WTC11 (cell line): ENCODE measurements at regions not wholly inside any gene's neighbourhood (a gene's known extent, or its start where the extent isn't known, plus 50 kb on each side); places are given as distances from the start of the nearest gene placed in this dataset.
A peak's percentile ranks its signal among the peaks of the same experiment; 100 is the strongest.

Experiments
- ATAC-seq: fragments of 200-7000 bp; cut with Tn5 transposase; 2 replicates; pipeline ENCODE4 v1.10.0; 2021; ENCODE audit warnings: mild to moderate bottlenecking, moderate library complexity
- CTCF ChIA-PET: fragments of 300-600 bp; sonication (Branson Sonifier 250); formaldehyde crosslinking; loops from one replicate; lab custom pipeline; 2021; ENCODE audit warnings: antibody characterized with exemption; lab: Charles Lee
- POLR2A ChIA-PET: fragments of 350-600 bp; sonication (Branson Sonifier 250); formaldehyde crosslinking; loops from one replicate; lab custom pipeline; 2021; ENCODE audit warnings: antibody characterized with exemption; lab: Charles Lee
- DNase-seq: peaks from one replicate; pipeline ENCODE4 v3.0.0; 2021; ENCODE audit warnings: low spot score
- H3K27ac Mint-ChIP-seq: 2 replicates; pipeline ENCODE4 v1.8.0; 2021; ENCODE audit warnings: mixed read lengths
- H3K27me3 Mint-ChIP-seq: 2 replicates; pipeline ENCODE4 v1.8.0; 2021; ENCODE audit warnings: low read depth, mild to moderate bottlenecking, moderate library complexity, mixed read lengths
- H3K36me3 Mint-ChIP-seq: 2 replicates; pipeline ENCODE4 v1.8.0; 2021; ENCODE audit warnings: mixed read lengths
- H3K4me1 Mint-ChIP-seq: 2 replicates; pipeline ENCODE4 v1.8.0; 2022; ENCODE audit warnings: mixed read lengths
- H3K4me3 Mint-ChIP-seq: 2 replicates; pipeline ENCODE4 v1.8.0; 2021; ENCODE audit warnings: mild to moderate bottlenecking, moderate library complexity, mixed read lengths
- H3K9me3 Mint-ChIP-seq: 2 replicates; pipeline ENCODE4 v1.8.0; 2021; ENCODE audit warnings: mixed read lengths
- CREM ChIP-seq: sonication (generic); formaldehyde crosslinking; IDR thresholded peaks from 2 replicates; pipeline ENCODE4 v1.8.1; 2022; ENCODE audit warnings: mild to moderate bottlenecking, missing genetic modification reagents, moderate library complexity
- ESRRA ChIP-seq: sonication (generic); formaldehyde crosslinking; IDR thresholded peaks from 2 replicates; pipeline ENCODE4 v1.8.1; 2022; ENCODE audit warnings: mild to moderate bottlenecking, missing genetic modification reagents, borderline replicate concordance
- FOXK1 ChIP-seq: sonication (generic); formaldehyde crosslinking; IDR thresholded peaks from 2 replicates; pipeline ENCODE4 v1.8.0; 2022; ENCODE audit warnings: mild to moderate bottlenecking, moderate library complexity, missing genetic modification reagents
- FOXP1 ChIP-seq: sonication (generic); formaldehyde crosslinking; IDR thresholded peaks from 2 replicates; pipeline ENCODE4 v1.8.0; 2022; ENCODE audit warnings: missing genetic modification reagents, mild to moderate bottlenecking, moderate library complexity, borderline replicate concordance
- GTF2I ChIP-seq: fragments of 250-450 bp; sonication (Bioruptor Pico); conservative IDR thresholded peaks from 2 replicates; pipeline ENCODE4 v1.4.0; 2021; ENCODE audit warnings: mild to moderate bottlenecking
- HMGA2 ChIP-seq: fragments of 250-450 bp; sonication (Bioruptor Pico); IDR thresholded peaks from 2 replicates; pipeline ENCODE4 v1.4.0; 2021; ENCODE audit warnings: mild to moderate bottlenecking, moderate library complexity
- MYBL2 ChIP-seq: sonication (generic); formaldehyde crosslinking; IDR thresholded peaks from 2 replicates; pipeline ENCODE4 v1.8.1; 2023; ENCODE audit warnings: mild to moderate bottlenecking, moderate library complexity, missing genetic modification reagents
- NR2C2 ChIP-seq: sonication (generic); formaldehyde crosslinking; IDR thresholded peaks from 2 replicates; pipeline ENCODE4 v1.8.0; 2022; ENCODE audit warnings: mild to moderate bottlenecking, missing genetic modification reagents
- OVOL2 ChIP-seq: fragments of 250-450 bp; sonication (Bioruptor Pico); IDR thresholded peaks from 2 replicates; pipeline ENCODE4 v1.9.0; 2021; ENCODE audit warnings: mild to moderate bottlenecking, borderline replicate concordance
- RELA ChIP-seq: sonication (generic); formaldehyde crosslinking; IDR thresholded peaks from 2 replicates; pipeline ENCODE4 v1.8.1; 2022; ENCODE audit warnings: missing genetic modification reagents, mild to moderate bottlenecking, borderline replicate concordance
- SMAD4 ChIP-seq: sonication (generic); formaldehyde crosslinking; IDR thresholded peaks from 2 replicates; pipeline ENCODE4 v1.8.0; 2022; ENCODE audit warnings: mild to moderate bottlenecking, missing genetic modification reagents
- TCF7 ChIP-seq: sonication (generic); formaldehyde crosslinking; IDR thresholded peaks from 2 replicates; pipeline ENCODE4 v1.8.0; 2022; ENCODE audit warnings: mild to moderate bottlenecking, low read depth, missing genetic modification reagents, moderate library complexity
- TEAD4 ChIP-seq: sonication (generic); formaldehyde crosslinking; IDR thresholded peaks from 2 replicates; pipeline ENCODE4 v1.8.0; 2022; ENCODE audit warnings: mild to moderate bottlenecking, missing genetic modification reagents
- USF1 ChIP-seq: sonication (generic); formaldehyde crosslinking; IDR thresholded peaks from 2 replicates; pipeline ENCODE4 v1.8.0; 2022; ENCODE audit warnings: mild to moderate bottlenecking, missing genetic modification reagents
- ZBTB21 ChIP-seq: sonication (generic); formaldehyde crosslinking; IDR thresholded peaks from 2 replicates; pipeline ENCODE4 v1.8.1; 2023; ENCODE audit warnings: mild to moderate bottlenecking, missing genetic modification reagents, borderline replicate concordance
- ZNF138 ChIP-seq: sonication (generic); formaldehyde crosslinking; conservative IDR thresholded peaks from 2 replicates; pipeline ENCODE4 v1.8.1; 2022; ENCODE audit warnings: mild to moderate bottlenecking, moderate library complexity, missing genetic modification reagents
- ZNF232 ChIP-seq: sonication (generic); formaldehyde crosslinking; IDR thresholded peaks from 2 replicates; pipeline ENCODE4 v1.8.0; 2022; ENCODE audit warnings: mild to moderate bottlenecking, missing genetic modification reagents
- ZNF416 ChIP-seq: fragments of 250-450 bp; sonication (Bioruptor Pico); IDR thresholded peaks from 2 replicates; pipeline ENCODE4 v1.9.0; 2021; ENCODE audit warnings: mild to moderate bottlenecking, inconsistent platforms
- ZNF423 ChIP-seq: fragments of 250-450 bp; sonication (Bioruptor Pico); IDR thresholded peaks from 2 replicates; pipeline ENCODE4 v2.1.2; 2022; ENCODE audit warnings: mild to moderate bottlenecking, moderate library complexity
- ZNF512 ChIP-seq: sonication (generic); formaldehyde crosslinking; IDR thresholded peaks from 2 replicates; pipeline ENCODE4 v1.8.1; 2022; ENCODE audit warnings: missing genetic modification reagents, borderline replicate concordance
- TF ChIP-seq, protein P1 (sequence below): sonication (generic); formaldehyde crosslinking; IDR thresholded peaks from 2 replicates; pipeline ENCODE4 v1.8.0; 2023; ENCODE audit warnings: missing genetic modification reagents, mild to moderate bottlenecking, borderline replicate concordance
- TF ChIP-seq, protein P2 (sequence below): fragments of 250-450 bp; sonication (Bioruptor Pico); IDR thresholded peaks from 2 replicates; pipeline ENCODE4 v1.9.0; 2021; ENCODE audit warnings: mild to moderate bottlenecking
- TF ChIP-seq, protein P3 (sequence below): sonication (generic); formaldehyde crosslinking; IDR thresholded peaks from 2 replicates; pipeline ENCODE4 v1.8.1; 2022; ENCODE audit warnings: low read depth, missing genetic modification reagents, borderline replicate concordance

DNA sequence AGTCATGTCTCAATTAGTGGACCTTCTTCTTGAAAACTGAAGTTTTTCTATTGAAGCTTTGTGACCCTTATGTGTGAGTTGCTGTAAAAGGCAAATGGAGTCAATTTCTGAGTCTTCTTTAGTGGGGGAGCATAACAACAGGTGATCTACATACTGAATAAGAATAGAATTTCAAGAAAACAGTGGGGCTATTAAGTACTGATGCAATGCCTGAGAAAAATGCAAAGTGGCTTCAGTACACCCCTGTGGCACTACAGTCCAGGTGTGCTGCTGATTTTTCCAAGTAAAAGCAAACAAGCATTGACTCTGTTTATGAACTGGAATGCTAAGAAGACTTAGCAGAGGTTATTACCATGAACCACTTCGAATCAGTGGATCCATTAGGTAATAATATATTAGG lies 328.0 kb upstream of the PABPC4L start (continued):
- TF ChIP-seq, protein P1, sequence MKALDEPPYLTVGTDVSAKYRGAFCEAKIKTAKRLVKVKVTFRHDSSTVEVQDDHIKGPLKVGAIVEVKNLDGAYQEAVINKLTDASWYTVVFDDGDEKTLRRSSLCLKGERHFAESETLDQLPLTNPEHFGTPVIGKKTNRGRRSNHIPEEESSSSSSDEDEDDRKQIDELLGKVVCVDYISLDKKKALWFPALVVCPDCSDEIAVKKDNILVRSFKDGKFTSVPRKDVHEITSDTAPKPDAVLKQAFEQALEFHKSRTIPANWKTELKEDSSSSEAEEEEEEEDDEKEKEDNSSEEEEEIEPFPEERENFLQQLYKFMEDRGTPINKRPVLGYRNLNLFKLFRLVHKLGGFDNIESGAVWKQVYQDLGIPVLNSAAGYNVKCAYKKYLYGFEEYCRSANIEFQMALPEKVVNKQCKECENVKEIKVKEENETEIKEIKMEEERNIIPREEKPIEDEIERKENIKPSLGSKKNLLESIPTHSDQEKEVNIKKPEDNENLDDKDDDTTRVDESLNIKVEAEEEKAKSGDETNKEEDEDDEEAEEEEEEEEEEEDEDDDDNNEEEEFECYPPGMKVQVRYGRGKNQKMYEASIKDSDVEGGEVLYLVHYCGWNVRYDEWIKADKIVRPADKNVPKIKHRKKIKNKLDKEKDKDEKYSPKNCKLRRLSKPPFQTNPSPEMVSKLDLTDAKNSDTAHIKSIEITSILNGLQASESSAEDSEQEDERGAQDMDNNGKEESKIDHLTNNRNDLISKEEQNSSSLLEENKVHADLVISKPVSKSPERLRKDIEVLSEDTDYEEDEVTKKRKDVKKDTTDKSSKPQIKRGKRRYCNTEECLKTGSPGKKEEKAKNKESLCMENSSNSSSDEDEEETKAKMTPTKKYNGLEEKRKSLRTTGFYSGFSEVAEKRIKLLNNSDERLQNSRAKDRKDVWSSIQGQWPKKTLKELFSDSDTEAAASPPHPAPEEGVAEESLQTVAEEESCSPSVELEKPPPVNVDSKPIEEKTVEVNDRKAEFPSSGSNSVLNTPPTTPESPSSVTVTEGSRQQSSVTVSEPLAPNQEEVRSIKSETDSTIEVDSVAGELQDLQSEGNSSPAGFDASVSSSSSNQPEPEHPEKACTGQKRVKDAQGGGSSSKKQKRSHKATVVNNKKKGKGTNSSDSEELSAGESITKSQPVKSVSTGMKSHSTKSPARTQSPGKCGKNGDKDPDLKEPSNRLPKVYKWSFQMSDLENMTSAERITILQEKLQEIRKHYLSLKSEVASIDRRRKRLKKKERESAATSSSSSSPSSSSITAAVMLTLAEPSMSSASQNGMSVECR, result no peak
- TF ChIP-seq, protein P2, sequence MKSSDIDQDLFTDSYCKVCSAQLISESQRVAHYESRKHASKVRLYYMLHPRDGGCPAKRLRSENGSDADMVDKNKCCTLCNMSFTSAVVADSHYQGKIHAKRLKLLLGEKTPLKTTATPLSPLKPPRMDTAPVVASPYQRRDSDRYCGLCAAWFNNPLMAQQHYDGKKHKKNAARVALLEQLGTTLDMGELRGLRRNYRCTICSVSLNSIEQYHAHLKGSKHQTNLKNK (CRISPR knock-in tag), result no peak
- no peak for TF ChIP-seq ESRRA (CRISPR knock-in tag)
- no peak for TF ChIP-seq ZBTB21 (CRISPR knock-in tag)
- no peak for TF ChIP-seq OVOL2 (CRISPR knock-in tag)
- no peak for TF ChIP-seq GTF2I
- no peak for TF ChIP-seq ZNF138 (CRISPR knock-in tag)

DNA sequence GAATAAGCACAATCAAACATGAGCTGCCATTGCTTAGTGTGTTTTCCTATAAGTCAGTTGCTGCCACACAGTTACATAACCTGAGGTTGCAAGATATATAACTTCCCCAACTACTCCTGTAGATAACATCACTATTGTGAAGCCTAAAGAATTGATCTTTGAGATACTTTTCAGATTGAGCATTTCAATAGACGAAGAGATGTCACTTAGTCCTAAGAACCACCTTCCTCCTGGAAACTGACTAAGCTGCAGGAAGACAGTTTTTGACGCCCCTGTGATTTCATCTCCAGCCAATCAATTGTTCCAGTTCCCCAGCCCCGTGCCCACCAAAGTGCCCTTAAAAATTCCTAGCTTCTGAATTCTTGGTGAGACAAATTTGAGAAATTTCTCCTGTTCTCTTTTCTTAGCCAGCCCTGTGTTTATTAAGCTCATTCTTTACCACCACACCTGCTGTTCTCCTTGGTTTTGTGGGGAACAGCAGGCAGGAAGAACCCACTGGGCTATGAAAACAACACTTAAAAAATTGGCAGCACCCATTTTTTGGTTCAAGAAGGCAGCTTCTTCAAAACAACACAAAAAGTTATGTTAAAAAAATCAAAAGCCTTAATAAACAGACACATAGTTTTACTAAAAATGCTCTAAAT lies 317.1 kb upstream of the PABPC4L start:
- POLR2A ChIA-PET, result no interaction called here
- CTCF ChIA-PET, result no interaction called here
- peak overlapping the region; percentile 32 for H3K4me3 Mint-ChIP-seq
- H3K9me3 Mint-ChIP-seq, result no peaks in the 10 kb centered on the region
- H3K36me3 Mint-ChIP-seq, result no peaks in the 10 kb centered on the region
- peaks cover 41% of the 10 kb centered on the region for H3K4me1 Mint-ChIP-seq
- peak overlapping the region; percentile 85 for H3K27ac Mint-ChIP-seq
- H3K27me3 Mint-ChIP-seq, result no peaks in the 10 kb centered on the region
- TF ChIP-seq NR2C2 (CRISPR knock-in tag) (no peak), MYBL2 (CRISPR knock-in tag) (no peak), ZNF423 (peak; percentile 46)
- DNase-seq (no peak), ATAC-seq (peak; percentile 82)

GRCh38 chr4:134510544-134510943 lies 309.0 kb upstream of the PABPC4L start:
- no peak for ATAC-seq
- CTCF ChIA-PET, result no interaction called here
- no peak overlapping the region for H3K4me3 Mint-ChIP-seq
- H3K27me3 Mint-ChIP-seq, result no peaks in the 10 kb centered on the region
- POLR2A ChIA-PET, result no interaction called here
- peaks cover 12% of the 10 kb centered on the region for H3K4me1 Mint-ChIP-seq
- H3K27ac Mint-ChIP-seq, result no peak overlapping the region
- H3K9me3 Mint-ChIP-seq, result peaks cover 14% of the 10 kb centered on the region
- peaks cover 6% of the 10 kb centered on the region for H3K36me3 Mint-ChIP-seq
- TF ChIP-seq, protein P3, sequence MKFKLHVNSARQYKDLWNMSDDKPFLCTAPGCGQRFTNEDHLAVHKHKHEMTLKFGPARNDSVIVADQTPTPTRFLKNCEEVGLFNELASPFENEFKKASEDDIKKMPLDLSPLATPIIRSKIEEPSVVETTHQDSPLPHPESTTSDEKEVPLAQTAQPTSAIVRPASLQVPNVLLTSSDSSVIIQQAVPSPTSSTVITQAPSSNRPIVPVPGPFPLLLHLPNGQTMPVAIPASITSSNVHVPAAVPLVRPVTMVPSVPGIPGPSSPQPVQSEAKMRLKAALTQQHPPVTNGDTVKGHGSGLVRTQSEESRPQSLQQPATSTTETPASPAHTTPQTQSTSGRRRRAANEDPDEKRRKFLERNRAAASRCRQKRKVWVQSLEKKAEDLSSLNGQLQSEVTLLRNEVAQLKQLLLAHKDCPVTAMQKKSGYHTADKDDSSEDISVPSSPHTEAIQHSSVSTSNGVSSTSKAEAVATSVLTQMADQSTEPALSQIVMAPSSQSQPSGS (CRISPR knock-in tag), result no peak
- TF ChIP-seq HMGA2 (CRISPR knock-in tag) (no peak), SMAD4 (CRISPR knock-in tag) (no peak), GTF2I (no peak), ZNF416 (CRISPR knock-in tag) (no peak), TEAD4 (CRISPR knock-in tag) (no peak), RELA (CRISPR knock-in tag) (no peak), CREM (CRISPR knock-in tag) (no peak), TCF7 (CRISPR knock-in tag) (no peak), FOXP1 (CRISPR knock-in tag) (no peak), MYBL2 (CRISPR knock-in tag) (no peak), FOXK1 (CRISPR knock-in tag) (no peak), USF1 (no peak), ZNF512 (CRISPR knock-in tag) (no peak), ZNF232 (CRISPR knock-in tag) (no peak)
- DNase-seq, result no peak
